ENCODE measurements at regions not wholly inside any gene's neighbourhood (a gene's known extent, or its start where the extent isn't known, plus 50 kb on each side); places are given as distances from the start of the nearest gene placed in this dataset.

GRCh38 chr2:6325616-6326015 lies 540.1 kb downstream of the CMPK2 start:
- no peak for DNase-seq (ENCODE audit: low read depth)
- in situ Hi-C loops (cut with HindIII; ENCODE audit: low pct_unique_long_range_greater_than_20kb, low sequenced_read_pairs), result no loop called here

GRCh38 chr2:6326958-6327357 lies 538.7 kb downstream of the CMPK2 start:
- no peak for DNase-seq (ENCODE audit: low read depth)
- in situ Hi-C loops (cut with HindIII; ENCODE audit: low pct_unique_long_range_greater_than_20kb, low sequenced_read_pairs), result no loop called here

GRCh38 chr2:6336752-6337471 lies 528.8 kb downstream of the CMPK2 start:
- no peak for DNase-seq (ENCODE audit: low read depth)
- in situ Hi-C loops (cut with HindIII; ENCODE audit: low pct_unique_long_range_greater_than_20kb, low sequenced_read_pairs), result no loop called here

GRCh38 chr2:6337472-6337820 lies 528.3 kb downstream of the CMPK2 start:
- in situ Hi-C loops (cut with HindIII; ENCODE audit: low pct_unique_long_range_greater_than_20kb, low sequenced_read_pairs), result no loop called here
- no peak for DNase-seq (ENCODE audit: low read depth)

- in situ Hi-C loops (cut with HindIII; ENCODE audit: low pct_unique_long_range_greater_than_20kb, low sequenced_read_pairs), result no loop called here
- DNase-seq (ENCODE audit: low read depth), result no peak
These were observed 524.0 kb downstream of the CMPK2 start for GRCh38 chr2:6341588-6342129.

- DNase-seq (ENCODE audit: low read depth), result no peak
- in situ Hi-C loops (cut with HindIII; ENCODE audit: low pct_unique_long_range_greater_than_20kb, low sequenced_read_pairs), result no loop called here
These were observed 523.3 kb downstream of the CMPK2 start for GRCh38 chr2:6342273-6342920.

- no peak for DNase-seq (ENCODE audit: low read depth)
- in situ Hi-C loops (cut with HindIII; ENCODE audit: low pct_unique_long_range_greater_than_20kb, low sequenced_read_pairs), result no loop called here
These were observed 522.6 kb downstream of the CMPK2 start for GRCh38 chr2:6343076-6343475.

- in situ Hi-C loops (cut with HindIII; ENCODE audit: low pct_unique_long_range_greater_than_20kb, low sequenced_read_pairs), result no loop called here
- DNase-seq (ENCODE audit: low read depth), result no peak
These were observed 513.5 kb downstream of the CMPK2 start for GRCh38 chr2:6352247-6352646.

GRCh38 chr2:6352906-6353515 lies 512.7 kb downstream of the CMPK2 start:
- peak; percentile 34 for DNase-seq (ENCODE audit: low read depth)

GRCh38 chr2:6353669-6354068 lies 512.0 kb downstream of the CMPK2 start:
- DNase-seq (ENCODE audit: low read depth), result no peak
- in situ Hi-C loops (cut with HindIII; ENCODE audit: low pct_unique_long_range_greater_than_20kb, low sequenced_read_pairs), result no loop called here

More at GRCh38 chr2:6352906-6353515, 512.7 kb downstream of the CMPK2 start:
- in situ Hi-C loops (cut with HindIII; ENCODE audit: low pct_unique_long_range_greater_than_20kb, low sequenced_read_pairs), result no loop called here

GRCh38 chr2:6354546-6354945 lies 511.2 kb downstream of the CMPK2 start:
- in situ Hi-C loops (cut with HindIII; ENCODE audit: low pct_unique_long_range_greater_than_20kb, low sequenced_read_pairs), result no loop called here
- no peak for DNase-seq (ENCODE audit: low read depth)

GRCh38 chr2:6355886-6356761 lies 509.6 kb downstream of the CMPK2 start:
- in situ Hi-C loops (cut with HindIII; ENCODE audit: low pct_unique_long_range_greater_than_20kb, low sequenced_read_pairs), result no loop called here
- no peak for DNase-seq (ENCODE audit: low read depth)

GRCh38 chr2:6358546-6358945 lies 507.2 kb downstream of the CMPK2 start:
- in situ Hi-C loops (cut with HindIII; ENCODE audit: low pct_unique_long_range_greater_than_20kb, low sequenced_read_pairs), result no loop called here
- DNase-seq (ENCODE audit: low read depth), result no peak

GRCh38 chr2:6358985-6359384 lies 506.7 kb downstream of the CMPK2 start:
- in situ Hi-C loops (cut with HindIII; ENCODE audit: low pct_unique_long_range_greater_than_20kb, low sequenced_read_pairs), result no loop called here
- DNase-seq (ENCODE audit: low read depth), result no peak

GRCh38 chr2:6359964-6360363 lies 505.7 kb downstream of the CMPK2 start:
- in situ Hi-C loops (cut with HindIII; ENCODE audit: low pct_unique_long_range_greater_than_20kb, low sequenced_read_pairs), result no loop called here
- DNase-seq (ENCODE audit: low read depth), result no peak

- DNase-seq (ENCODE audit: low read depth), result no peak
- in situ Hi-C loops (cut with HindIII; ENCODE audit: low pct_unique_long_range_greater_than_20kb, low sequenced_read_pairs), result no loop called here
These were observed 502.8 kb downstream of the CMPK2 start for GRCh38 chr2:6362671-6363450.

- in situ Hi-C loops (cut with HindIII; ENCODE audit: low pct_unique_long_range_greater_than_20kb, low sequenced_read_pairs), result no loop called here
- DNase-seq (ENCODE audit: low read depth), result no peak
These were observed 497.4 kb downstream of the CMPK2 start for GRCh38 chr2:6368281-6368680.

GRCh38 chr2:6369266-6369665 lies 496.4 kb downstream of the CMPK2 start:
- DNase-seq (ENCODE audit: low read depth), result no peak
- in situ Hi-C loops (cut with HindIII; ENCODE audit: low pct_unique_long_range_greater_than_20kb, low sequenced_read_pairs), result no loop called here
